Testis (tissue), 2 donors: ENCODE measurements at regions not wholly inside any gene's neighbourhood (a gene's known extent, or its start where the extent isn't known, plus 50 kb on each side); places are given as distances from the start of the nearest gene placed in this dataset.

Source experiments
- DNase-seq: peaks from one replicate; pipeline ENCODE4 v3.0.0-alpha.2; 2019
- H3K27ac ChIP-seq, 2 donors: fragments of 200-600 bp; sonication (generic); one replicate each; pipeline ENCODE4 v1.5.1; 2019
- H3K27me3 ChIP-seq: fragments of 200-600 bp; sonication (generic); one replicate; pipeline ENCODE4 v1.5.1; 2019
- H3K36me3 ChIP-seq: fragments of 200-600 bp; sonication (generic); one replicate; pipeline ENCODE4 v1.5.1; 2017; ENCODE audit warnings: low read depth; ENCODE audit errors: missing control alignments
- H3K4me1 ChIP-seq: fragments of 200-600 bp; sonication (generic); one replicate; pipeline ENCODE4 v1.5.1; 2019
- H3K4me3 ChIP-seq, 2 donors: fragments of 200-600 bp; sonication (generic); one replicate each; pipeline ENCODE4 v1.5.1; 2017 to 2019
- H3K9me3 ChIP-seq: fragments of 200-600 bp; sonication (generic); one replicate; pipeline ENCODE4 v1.5.1; 2017
- CTCF ChIP-seq, 3 experiments: fragments of 450-650 bp in 2 of 3; fragments of 200-600 bp in 1 of 3; sonication (generic) in 1 of 3; IDR thresholded peaks; one replicate each; pipeline ENCODE4 v1.5.1; 2016 to 2019; ENCODE audit warnings: antibody characterized with exemption in 3 of 3, mild to moderate bottlenecking in 2 of 3, moderate library complexity in 1 of 3
- POLR2A ChIP-seq: fragments of 450-650 bp; IDR thresholded peaks from one replicate; pipeline ENCODE4 v1.6.1; 2017; ENCODE audit warnings: antibody characterized with exemption, mild to moderate bottlenecking, moderate library complexity
- WGBS, 2 donors: methylation state at CpG; one replicate each; pipeline ENCODE4 v1.1.5; 2018; 5-methylcytosine and 5-hydroxymethylcytosine counted together
- intact Hi-C: fragments of 100-400 bp; cut with DNase I; formaldehyde crosslinking; loops from one replicate; pipeline ENCODE4 v1.15.1; 2023; ENCODE audit warnings: low total_unique reads

- H3K4me3 ChIP-seq = no peak overlapping the region
- TF ChIP-seq CTCF (IDR thresholded peaks at IDR 0.05) = no peak
- no peak for TF ChIP-seq POLR2A
- WGBS, 2 donors = 70 to 85% methylated on average over 5 of the region's 5 CpGs
- no peaks in the 10 kb centered on the region for H3K9me3 ChIP-seq
- H3K27me3 ChIP-seq = no peaks in the 10 kb centered on the region
- DNase-seq = no peak
- peaks cover 4% of the 10 kb centered on the region for H3K4me1 ChIP-seq
- intact Hi-C loops = no loop called here
- H3K27ac ChIP-seq = no peak overlapping the region
- no peaks in the 10 kb centered on the region for H3K36me3 ChIP-seq
These were observed 613.1 kb downstream of the MID1IP1 start for GRCh38 chrX:39414290-39414854.

GRCh38 chrX:39416547-39417260, 615.4 kb downstream of the MID1IP1 start:
- DNase-seq = no peak
- WGBS, 2 donors = 66 to 90% methylated on average over 7 to 12 of the region's 14 CpGs
- Histone ChIP-seq H3K9me3 (no peaks in the 10 kb centered on the region), H3K4me1 (peaks cover 7% of the 10 kb centered on the region), H3K36me3 (no peaks in the 10 kb centered on the region), H3K4me3 (no peak overlapping the region), H3K27ac (no peak overlapping the region), H3K27me3 (no peaks in the 10 kb centered on the region)
- intact Hi-C loops = no loop called here
- TF ChIP-seq POLR2A (no peak), CTCF (IDR thresholded peaks at IDR 0.05) (no peak)

- no peak for TF ChIP-seq CTCF (IDR thresholded peaks at IDR 0.05)
- TF ChIP-seq POLR2A = no peak
- Histone ChIP-seq H3K27ac (no peak overlapping the region), H3K27me3 (no peaks in the 10 kb centered on the region), H3K4me1 (peaks cover 7% of the 10 kb centered on the region), H3K4me3 (no peak overlapping the region), H3K36me3 (no peaks in the 10 kb centered on the region), H3K9me3 (no peaks in the 10 kb centered on the region)
- no peak for DNase-seq
- intact Hi-C loops = no loop called here
- WGBS, 2 donors = 26 to 36% methylated on average over 4 of the region's 4 CpGs
These were observed 617.0 kb downstream of the MID1IP1 start for GRCh38 chrX:39418254-39418704.

- Histone ChIP-seq H3K4me1 (peaks cover 7% of the 10 kb centered on the region), H3K4me3 (no peak overlapping the region), H3K36me3 (no peaks in the 10 kb centered on the region), H3K27ac (no peak overlapping the region), H3K27me3 (no peaks in the 10 kb centered on the region), H3K9me3 (no peaks in the 10 kb centered on the region)
- peak; percentile 88 for DNase-seq
- intact Hi-C loops = no loop called here
- WGBS, 2 donors = 8 to 12% methylated on average over 17 to 29 of the region's 29 CpGs
- no peak for TF ChIP-seq CTCF (IDR thresholded peaks at IDR 0.05)
- no peak for TF ChIP-seq POLR2A
These were observed 617.7 kb downstream of the MID1IP1 start for GRCh38 chrX:39418731-39419638.
